CD4-positive, alpha-beta T cell (primary cell): ENCODE measurements at regions not wholly inside any gene's neighbourhood (a gene's known extent, or its start where the extent isn't known, plus 50 kb on each side); places are given as distances from the start of the nearest gene placed in this dataset.

Source experiments
- ATAC-seq: fragments of 200-7000 bp; cut with Tn5 transposase; one replicate; pipeline ENCODE4 v1.10.0; 2022; ENCODE audit warnings: mild to moderate bottlenecking; ENCODE audit not compliant: poor library complexity
- CTCF ChIA-PET: fragments of 350-600 bp; sonication (Branson Sonifier 250); formaldehyde crosslinking; loops from one replicate; lab custom pipeline; 2021; ENCODE audit warnings: antibody characterized with exemption, inconsistent platforms; lab: Charles Lee
- POLR2A ChIA-PET: fragments of 350-600 bp; sonication (Branson Sonifier 250); formaldehyde crosslinking; loops from one replicate; lab custom pipeline; 2021; ENCODE audit warnings: antibody characterized with exemption, inconsistent platforms; lab: Charles Lee
- DNase-seq, 14 experiments: peaks; one replicate each; pipeline ENCODE4 v3.0.0-alpha.2; 2013 to 2020; ENCODE audit warnings: mixed read lengths in 2 of 14
- H3K27ac ChIP-seq, 2 donors: one replicate each; pipeline versions ENCODE4 v1.5.1 to v1.7.0; 2013; ENCODE audit warnings: low read length in 2 of 2, low read depth in 1 of 2, mild to moderate bottlenecking in 1 of 2
- H3K27me3 ChIP-seq, 2 experiments: 1 replicate in 1 of 2; 2 replicates in 1 of 2; pipeline versions ENCODE4 v1.6.1 to v1.7.0; 2013; ENCODE audit warnings: low read length in 2 of 2, control low read depth in 1 of 2, mild to moderate bottlenecking in 1 of 2, moderate library complexity in 1 of 2; ENCODE audit not compliant: insufficient read depth in 2 of 2, control insufficient read depth in 1 of 2
- H3K36me3 ChIP-seq: one replicate; pipeline ENCODE4 v1.6.1; 2013; ENCODE audit warnings: low read length, control low read depth; ENCODE audit not compliant: insufficient read depth
- H3K4me1 ChIP-seq: one replicate; pipeline ENCODE4 v1.6.1; 2013; ENCODE audit warnings: low read length, control low read depth; ENCODE audit not compliant: insufficient read depth
- H3K4me3 ChIP-seq: one replicate; pipeline ENCODE4 v1.5.1; 2013; ENCODE audit warnings: mild to moderate bottlenecking, low read length, moderate library complexity
- H3K9me3 ChIP-seq, 2 experiments: 1 replicate in 1 of 2; 2 replicates in 1 of 2; pipeline versions ENCODE4 v1.6.1 to v1.7.0; 2013; ENCODE audit warnings: low read length in 2 of 2, mild to moderate bottlenecking in 2 of 2, control low read depth in 1 of 2, moderate library complexity in 1 of 2; ENCODE audit not compliant: control insufficient read depth in 1 of 2, insufficient read depth in 1 of 2
- H3K27ac Mint-ChIP-seq: one replicate; pipeline ENCODE4 v1.8.0; 2020; ENCODE audit warnings: mixed read lengths
- H3K27me3 Mint-ChIP-seq: one replicate; pipeline ENCODE4 v1.8.0; 2021; ENCODE audit warnings: mixed read lengths
- H3K36me3 Mint-ChIP-seq: one replicate; pipeline ENCODE4 v1.8.0; 2021; ENCODE audit warnings: low read depth, mixed read lengths
- H3K4me1 Mint-ChIP-seq: one replicate; pipeline ENCODE4 v1.8.0; 2021; ENCODE audit warnings: low read depth, mixed read lengths
- H3K4me3 Mint-ChIP-seq: one replicate; pipeline ENCODE4 v1.8.0; 2020; ENCODE audit warnings: mild to moderate bottlenecking, mixed read lengths
- H3K9me3 Mint-ChIP-seq: one replicate; pipeline ENCODE4 v1.8.0; 2020; ENCODE audit warnings: mixed read lengths
- CTCF ChIP-seq: fragments of 200-600 bp; IDR thresholded peaks from one replicate; pipeline ENCODE4 v1.8.0; 2022; ENCODE audit warnings: antibody characterized with exemption, mild to moderate bottlenecking
- intact Hi-C, 2 experiments: fragments of 100-400 bp; cut with DNase I in 1 of 2; cut with micrococcal nuclease in 1 of 2; formaldehyde crosslinking; loops; one replicate each; pipeline versions ENCODE4 v1.15.1 to v1.9.0; 2023 to 2025; cut with DNase I, micrococcal nuclease

DNA sequence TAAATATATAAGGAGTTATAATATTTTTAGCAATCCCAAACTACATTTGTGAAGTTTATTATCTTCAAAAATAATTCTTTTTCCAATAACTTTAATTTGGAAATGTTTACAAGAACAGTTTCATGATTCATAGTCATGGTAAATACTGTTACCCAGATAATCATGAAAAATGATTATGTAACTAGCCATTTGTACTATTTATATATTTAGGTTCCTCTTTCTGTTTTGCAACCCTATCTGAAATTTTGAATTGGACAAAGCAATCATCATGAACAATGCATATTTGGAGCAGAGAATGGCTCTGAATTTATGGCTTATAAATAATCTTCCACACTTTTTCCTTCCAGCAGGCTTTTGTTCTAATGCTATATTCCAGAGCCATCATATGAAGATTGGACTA, 499.7 kb downstream of the SLCO4C1 start:
- Histone ChIP-seq H3K27me3 (no peaks in the 10 kb centered on the region), H3K4me1 (no peaks in the 10 kb centered on the region), H3K36me3 (no peaks in the 10 kb centered on the region), H3K9me3 (no peaks in the 10 kb centered on the region), H3K27ac (no peak overlapping the region), H3K4me3 (no peak overlapping the region)
- Mint-ChIP-seq H3K27me3 (no peaks in the 10 kb centered on the region), H3K9me3 (no peaks in the 10 kb centered on the region), H3K4me3 (no peak overlapping the region), H3K4me1 (no peaks in the 10 kb centered on the region), H3K36me3 (no peaks in the 10 kb centered on the region), H3K27ac (no peak overlapping the region)
- TF ChIP-seq CTCF, result no peak
- ATAC-seq (no peak), DNase-seq (no peak)
- POLR2A ChIA-PET, result no interaction called here
- CTCF ChIA-PET, result no interaction called here
- intact Hi-C loops, result no loop called here

DNA sequence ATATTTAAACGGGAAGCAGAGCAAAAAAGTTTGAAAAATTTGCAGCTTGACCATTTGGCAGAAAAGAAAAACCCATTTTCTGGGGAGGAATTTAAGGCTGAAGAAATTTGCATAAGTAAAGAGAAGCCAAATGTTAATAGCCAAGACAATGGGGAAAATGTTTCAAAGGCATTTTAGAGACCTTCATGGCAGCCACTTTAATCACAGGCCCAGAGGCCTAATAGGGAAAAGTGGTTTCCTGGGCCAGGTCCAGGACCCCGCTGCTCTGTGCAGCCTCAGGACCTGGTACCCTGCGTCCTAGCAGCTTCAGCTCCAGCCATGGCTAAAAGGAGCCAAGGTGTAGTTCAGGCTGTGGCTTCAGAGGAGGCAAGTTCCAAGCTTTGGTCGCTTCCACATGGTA, 507.3 kb downstream of the SLCO4C1 start:
- no peak for TF ChIP-seq CTCF
- H3K36me3 Mint-ChIP-seq, result no peaks in the 10 kb centered on the region
- Histone ChIP-seq H3K9me3 (peaks cover 0 to under 1% of the 10 kb centered on the region in 2 experiments), H3K27ac (no peak overlapping the region), H3K4me1 (no peaks in the 10 kb centered on the region), H3K27me3 (no peaks in the 10 kb centered on the region), H3K4me3 (no peak overlapping the region), H3K36me3 (no peaks in the 10 kb centered on the region)
- H3K4me3 Mint-ChIP-seq, result no peak overlapping the region
- H3K27ac Mint-ChIP-seq, result no peak overlapping the region
- POLR2A ChIA-PET, result no interaction called here
- CTCF ChIA-PET, result no interaction called here
- ATAC-seq, result no peak
- DNase-seq, result no peak
- H3K4me1 Mint-ChIP-seq, result no peaks in the 10 kb centered on the region
- no peaks in the 10 kb centered on the region for H3K9me3 Mint-ChIP-seq
- intact Hi-C loops, result no loop called here
- no peaks in the 10 kb centered on the region for H3K27me3 Mint-ChIP-seq

DNA sequence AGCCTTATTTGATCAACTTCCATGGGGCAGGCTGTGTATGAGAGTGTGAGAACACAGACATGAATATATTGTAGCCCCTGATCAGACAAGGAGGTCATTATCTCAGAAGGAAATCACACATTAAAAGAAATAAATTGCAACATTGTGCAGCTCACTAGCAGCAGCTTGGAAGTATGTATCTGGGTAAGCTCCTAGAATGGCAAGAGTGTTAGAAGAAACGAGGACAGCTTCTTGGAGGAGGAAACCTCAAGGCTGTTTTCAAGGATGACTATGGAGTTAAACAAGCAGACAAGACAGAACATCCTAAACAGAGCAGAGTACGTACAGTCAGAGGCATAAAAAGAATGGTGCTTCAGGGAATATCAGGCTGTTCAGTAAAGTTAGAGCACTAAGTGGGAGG, 511.0 kb downstream of the SLCO4C1 start:
- no peak for DNase-seq
- POLR2A ChIA-PET, result no interaction called here
- Histone ChIP-seq H3K27me3 (no peaks in the 10 kb centered on the region), H3K36me3 (no peaks in the 10 kb centered on the region), H3K4me1 (no peaks in the 10 kb centered on the region), H3K4me3 (no peak overlapping the region), H3K9me3 (peaks cover 0 to 8% of the 10 kb centered on the region in 2 experiments), H3K27ac (no peak overlapping the region)
- CTCF ChIA-PET, result no interaction called here
- ATAC-seq, result no peak
- no peak for TF ChIP-seq CTCF
- peaks cover 2% of the 10 kb centered on the region for H3K9me3 Mint-ChIP-seq
- H3K36me3 Mint-ChIP-seq, result no peaks in the 10 kb centered on the region
- H3K27ac Mint-ChIP-seq, result no peak overlapping the region
- no peak overlapping the region for H3K4me3 Mint-ChIP-seq
- no peaks in the 10 kb centered on the region for H3K4me1 Mint-ChIP-seq
- H3K27me3 Mint-ChIP-seq, result no peaks in the 10 kb centered on the region
- intact Hi-C loops, result no loop called here
